Type B pancreatic cell (in vitro differentiated cells): ENCODE measurements at regions not wholly inside any gene's neighbourhood (a gene's known extent, or its start where the extent isn't known, plus 50 kb on each side); places are given as distances from the start of the nearest gene placed in this dataset.

Experiments used
- DNase-seq: peaks from one replicate; pipeline ENCODE4 v3.0.0; 2021; ENCODE audit warnings: mixed read lengths; ENCODE audit not compliant: unreplicated experiment; ENCODE audit errors: extremely low spot score
- H3K27ac Mint-ChIP-seq: 2 replicates; pipeline ENCODE4 v1.8.0; 2021; ENCODE audit warnings: mild to moderate bottlenecking, mixed read lengths
- H3K27me3 Mint-ChIP-seq: 2 replicates; pipeline ENCODE4 v1.8.0; 2021; ENCODE audit warnings: mixed read lengths
- H3K36me3 Mint-ChIP-seq: 2 replicates; pipeline ENCODE4 v1.8.0; 2021; ENCODE audit warnings: mixed read lengths
- H3K4me1 Mint-ChIP-seq: one replicate; pipeline ENCODE4 v1.8.0; 2021; ENCODE audit warnings: mixed read lengths; ENCODE audit not compliant: unreplicated experiment
- H3K4me3 Mint-ChIP-seq: 2 replicates; pipeline ENCODE4 v1.8.0; 2021; ENCODE audit warnings: mild to moderate bottlenecking, mixed read lengths
- H3K9me3 Mint-ChIP-seq: 2 replicates; pipeline ENCODE4 v1.8.0; 2021; ENCODE audit warnings: mixed read lengths
- CTCF ChIP-seq: fragments of 200-600 bp; sonication (generic); conservative IDR thresholded peaks from 2 replicates; pipeline ENCODE4 v1.5.0; 2021; ENCODE audit warnings: antibody characterized with exemption, mild to moderate bottlenecking

DNA sequence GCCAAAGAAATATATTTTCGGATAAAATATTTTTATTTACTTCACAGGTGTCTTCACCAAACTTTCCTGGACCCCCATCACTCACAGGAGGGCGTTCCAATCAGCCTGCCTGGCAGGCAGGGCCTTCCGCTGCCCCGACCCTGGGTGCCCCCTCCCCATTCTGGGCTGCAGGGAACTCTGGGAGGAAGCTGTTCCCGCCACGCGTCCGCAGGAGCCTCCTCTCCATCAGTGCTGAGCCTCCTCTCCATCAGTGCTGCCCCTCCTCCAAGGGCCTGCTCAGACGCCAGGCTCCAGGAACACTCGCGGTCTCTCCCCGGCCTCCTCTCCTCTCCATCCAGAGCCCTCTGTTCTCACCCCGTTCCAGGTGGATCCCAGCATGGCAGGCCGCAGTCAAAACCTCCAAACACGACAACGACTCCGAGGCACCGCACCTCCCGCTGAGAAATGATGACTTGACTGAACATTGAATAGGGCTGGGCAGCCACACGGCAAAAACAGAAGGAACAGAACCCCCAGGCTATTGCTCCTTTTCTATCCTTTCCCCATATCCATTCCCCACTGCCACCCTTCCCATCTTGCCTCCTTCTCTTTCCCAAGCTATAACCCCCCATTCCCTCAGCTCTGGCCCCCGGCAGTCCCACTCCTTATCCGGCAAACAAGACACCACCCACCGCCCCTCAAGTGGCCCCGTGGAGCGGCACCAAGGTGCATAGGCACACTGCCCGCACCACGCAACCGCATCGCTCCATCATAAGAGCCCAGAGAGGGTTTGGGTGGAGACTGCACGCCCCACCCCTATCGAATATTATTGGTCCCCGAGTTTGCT lies 268.6 kb upstream of the RAB6C start:
- H3K4me3 Mint-ChIP-seq = no peak overlapping the region

GRCh38 chr2:129711816-129712675 lies 267.4 kb upstream of the RAB6C start:
- no peaks in the 10 kb centered on the region for H3K36me3 Mint-ChIP-seq
- H3K4me3 Mint-ChIP-seq = no peak overlapping the region
- peaks cover 4% of the 10 kb centered on the region for H3K4me1 Mint-ChIP-seq
- H3K27me3 Mint-ChIP-seq = no peaks in the 10 kb centered on the region
- no peaks in the 10 kb centered on the region for H3K9me3 Mint-ChIP-seq
- TF ChIP-seq CTCF = no peak
- no peak for DNase-seq
- no peak overlapping the region for H3K27ac Mint-ChIP-seq

More for the DNA sequence above, 268.6 kb upstream of the RAB6C start:
- no peaks in the 10 kb centered on the region for H3K36me3 Mint-ChIP-seq
- no peak for DNase-seq
- H3K4me1 Mint-ChIP-seq = peaks cover 4% of the 10 kb centered on the region
- H3K27ac Mint-ChIP-seq = no peak overlapping the region
- no peaks in the 10 kb centered on the region for H3K27me3 Mint-ChIP-seq
- TF ChIP-seq CTCF = no peak
- H3K9me3 Mint-ChIP-seq = no peaks in the 10 kb centered on the region

DNA sequence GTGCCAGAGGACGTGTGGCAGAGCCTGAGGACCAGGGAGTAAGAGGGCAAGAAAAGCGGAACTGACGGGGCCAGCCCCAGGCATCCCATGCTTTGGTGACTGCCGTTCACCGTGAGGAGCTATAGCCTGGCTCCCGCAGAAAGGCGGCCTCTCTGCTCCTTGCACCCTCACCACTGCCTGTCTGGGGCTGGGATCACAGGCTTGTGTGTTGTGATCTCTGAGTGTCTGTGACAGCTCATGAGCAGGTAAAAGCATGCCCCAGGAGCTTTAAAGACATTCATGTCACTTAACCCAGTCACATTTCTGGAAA lies 266.8 kb upstream of the RAB6C start:
- H3K9me3 Mint-ChIP-seq = no peaks in the 10 kb centered on the region
- DNase-seq = no peak
- H3K27ac Mint-ChIP-seq = no peak overlapping the region
- H3K36me3 Mint-ChIP-seq = no peaks in the 10 kb centered on the region
- TF ChIP-seq CTCF = no peak
- H3K4me3 Mint-ChIP-seq = no peak overlapping the region
- H3K4me1 Mint-ChIP-seq = peaks cover 5% of the 10 kb centered on the region
- H3K27me3 Mint-ChIP-seq = peaks cover 2% of the 10 kb centered on the region

GRCh38 chr2:129713337-129713736 lies 266.1 kb upstream of the RAB6C start:
- no peak for TF ChIP-seq CTCF
- H3K9me3 Mint-ChIP-seq = no peaks in the 10 kb centered on the region
- DNase-seq = no peak
- H3K27me3 Mint-ChIP-seq = peaks cover 5% of the 10 kb centered on the region
- H3K4me3 Mint-ChIP-seq = no peak overlapping the region
- no peaks in the 10 kb centered on the region for H3K36me3 Mint-ChIP-seq
- peaks cover 12% of the 10 kb centered on the region for H3K4me1 Mint-ChIP-seq
- H3K27ac Mint-ChIP-seq = no peak overlapping the region

- Mint-ChIP-seq H3K27ac (peak overlapping the region; percentile 84), H3K9me3 (no peaks in the 10 kb centered on the region), H3K4me1 (peaks cover 17% of the 10 kb centered on the region), H3K4me3 (no peak overlapping the region), H3K36me3 (no peaks in the 10 kb centered on the region), H3K27me3 (peaks cover 5% of the 10 kb centered on the region)
- DNase-seq = no peak
- no peak for TF ChIP-seq CTCF
These were observed 262.5 kb upstream of the RAB6C start for GRCh38 chr2:129716781-129717559.
